H1 (cell line): ENCODE measurements at regions not wholly inside any gene's neighbourhood (a gene's known extent, or its start where the extent isn't known, plus 50 kb on each side); places are given as distances from the start of the nearest gene placed in this dataset.

ENCODE experiments used
- CTCF ChIA-PET: fragments of 300-600 bp; sonication (Branson Sonifier 250); formaldehyde crosslinking; loops from one replicate; lab custom pipeline; 2021; ENCODE audit not compliant: partially characterized antibody; lab: Charles Lee
- POLR2A ChIA-PET: fragments of 300-600 bp; sonication (Branson Sonifier 250); formaldehyde crosslinking; loops from one replicate; lab custom pipeline; 2021; ENCODE audit warnings: inconsistent platforms; ENCODE audit not compliant: partially characterized antibody; lab: Charles Lee
- DNase-seq, 2 experiments: peaks; one replicate each; pipeline versions ENCODE4 v3.0.0 to v3.0.0-alpha.2; 2010 to 2022; ENCODE audit warnings: low spot score in 2 of 2, low read depth in 1 of 2, mixed read lengths in 1 of 2
- FAIRE-seq: peaks from 2 replicates; lab custom pipeline; 2011; peaks lifted over from hg19 to GRCh38; lab: Jason Lieb, UNC
- H2AFZ ChIP-seq: 2 replicates; pipeline ENCODE4 v1.8.1; 2012; ENCODE audit warnings: low read length, inconsistent platforms
- H2AK5ac ChIP-seq: 2 replicates; pipeline ENCODE4 v1.6.1; 2013; ENCODE audit warnings: low read depth, low read length
- H2BK120ac ChIP-seq: replicated peaks from 2 replicates; pipeline ENCODE3; 2013; ENCODE audit warnings: low read depth, low read length, inconsistent platforms
- H2BK12ac ChIP-seq: 2 replicates; pipeline ENCODE4 v1.6.1; 2013; ENCODE audit warnings: low read depth, low read length
- H2BK15ac ChIP-seq: 2 replicates; pipeline ENCODE4 v1.6.1; 2013; ENCODE audit warnings: low read length
- H2BK20ac ChIP-seq: 2 replicates; pipeline ENCODE4 v1.6.1; 2013; ENCODE audit warnings: low read length
- H2BK5ac ChIP-seq: 2 replicates; pipeline ENCODE4 v1.6.1; 2013; ENCODE audit warnings: low read depth, low read length
- H3K14ac ChIP-seq: 2 replicates; pipeline ENCODE4 v1.6.1; 2013; ENCODE audit warnings: inconsistent platforms; ENCODE audit not compliant: insufficient read length
- H3K18ac ChIP-seq: 2 replicates; pipeline ENCODE4 v1.6.1; 2013; ENCODE audit warnings: low read length; ENCODE audit errors: extremely low read depth
- H3K23ac ChIP-seq: 2 replicates; pipeline ENCODE4 v1.6.1; 2013; ENCODE audit warnings: inconsistent platforms; ENCODE audit not compliant: insufficient read length
- H3K23me2 ChIP-seq: 2 replicates; pipeline ENCODE4 v1.6.1; 2013; ENCODE audit warnings: low read depth, low read length
- H3K27ac ChIP-seq: 2 replicates; pipeline ENCODE4 v1.6.1; 2011; ENCODE audit warnings: low read depth, low read length, inconsistent platforms
- H3K27me3 ChIP-seq, 4 experiments: replicated peaks in 1 of 4; 1 replicate in 1 of 4; 2 replicates in 3 of 4; pipeline versions ENCODE4 v1.6.1 to v1.8.1; 2011 to 2013; ENCODE audit warnings: low read length in 3 of 4, mild to moderate bottlenecking in 3 of 4, inconsistent platforms in 2 of 4, mixed read lengths in 2 of 4, moderate library complexity in 1 of 4; ENCODE audit not compliant: control insufficient read depth in 3 of 4, insufficient read depth in 3 of 4; ENCODE audit errors: extremely low read depth in 1 of 4
- H3K36me3 ChIP-seq, 4 experiments: 2 replicates each; pipeline versions ENCODE4 v1.6.1 to v1.8.1; 2011 to 2013; ENCODE audit warnings: mild to moderate bottlenecking in 4 of 4, low read length in 3 of 4, moderate library complexity in 2 of 4, control low read depth in 1 of 4, inconsistent platforms in 1 of 4; ENCODE audit not compliant: insufficient read depth in 4 of 4, control insufficient read depth in 2 of 4
- H3K4ac ChIP-seq: replicated peaks from 2 replicates; pipeline ENCODE3; 2013; ENCODE audit warnings: low read length, low read depth, mixed read lengths, inconsistent platforms; ENCODE audit not compliant: insufficient read length
- H3K4me1 ChIP-seq, 4 experiments: replicated peaks in 1 of 4; 1 replicate in 1 of 4; 2 replicates in 3 of 4; pipeline versions ENCODE4 v1.6.1 to v1.8.1; 2011 to 2013; ENCODE audit warnings: low read length in 3 of 4, inconsistent platforms in 2 of 4, mixed read lengths in 1 of 4; ENCODE audit not compliant: insufficient read depth in 4 of 4, control insufficient read depth in 3 of 4
- H3K4me2 ChIP-seq, 2 experiments: 2 replicates each; pipeline versions ENCODE4 v1.6.1 to v1.8.1; 2011 to 2013; ENCODE audit warnings: low read depth in 2 of 2, low read length in 2 of 2, control low read depth in 1 of 2, inconsistent platforms in 1 of 2, mild to moderate bottlenecking in 1 of 2; ENCODE audit not compliant: insufficient read depth in 1 of 2
- H3K4me3 ChIP-seq, 4 experiments: fragments of 200-600, 300-600 bp in 1 of 4; sonication (generic), shearing (Covaris generic), sonication (Bioruptor Twin) in 1 of 4; 2 replicates each; pipeline versions ENCODE4 v1.5.1 to v1.8.1; 2011 to 2016; ENCODE audit warnings: low read length in 4 of 4, low read depth in 3 of 4, control low read depth in 2 of 4, inconsistent platforms in 2 of 4, mild to moderate bottlenecking in 2 of 4, mixed read lengths in 1 of 4, moderate library complexity in 1 of 4; ENCODE audit not compliant: insufficient read depth in 2 of 4; ENCODE audit errors: extremely low read depth in 1 of 4
- H3K56ac ChIP-seq: replicated peaks from 2 replicates; pipeline ENCODE3; 2013; ENCODE audit warnings: low read depth, mild to moderate bottlenecking, mixed read lengths, low read length, inconsistent platforms; ENCODE audit not compliant: insufficient read length
- H3K79me1 ChIP-seq: 2 replicates; pipeline ENCODE4 v1.6.1; 2013; ENCODE audit warnings: low read depth, low read length, control low read depth
- H3K79me2 ChIP-seq, 2 experiments: 2 replicates each; pipeline versions ENCODE4 v1.6.1 to v1.8.1; 2012 to 2013; ENCODE audit warnings: low read length in 2 of 2, mild to moderate bottlenecking in 2 of 2, inconsistent platforms in 1 of 2; ENCODE audit not compliant: insufficient read depth in 2 of 2, control insufficient read depth in 1 of 2
- H3K9ac ChIP-seq, 4 experiments: replicated peaks in 1 of 4; 1 replicate in 1 of 4; 2 replicates in 3 of 4; pipeline versions ENCODE4 v1.6.1 to v1.8.1; 2011 to 2013; ENCODE audit warnings: low read depth in 3 of 4, low read length in 3 of 4, control low read depth in 2 of 4, mild to moderate bottlenecking in 2 of 4, moderate library complexity in 2 of 4, inconsistent platforms in 1 of 4; ENCODE audit errors: extremely low read depth in 1 of 4
- H3K9me3 ChIP-seq, 2 experiments: 2 replicates each; pipeline versions ENCODE4 v1.6.1 to v1.8.1; 2012 to 2013; ENCODE audit warnings: mild to moderate bottlenecking in 2 of 2, moderate library complexity in 2 of 2, control low read depth in 1 of 2, inconsistent platforms in 1 of 2, low read depth in 1 of 2, low read length in 1 of 2, mixed read lengths in 1 of 2; ENCODE audit not compliant: insufficient read depth in 2 of 2
- H4K20me1 ChIP-seq, 2 experiments: replicated peaks in 1 of 2; 2 replicates each; pipeline versions ENCODE3 to v1.8.1; 2011 to 2013; ENCODE audit warnings: inconsistent platforms in 2 of 2, low read length in 2 of 2, mild to moderate bottlenecking in 1 of 2; ENCODE audit not compliant: insufficient read depth in 2 of 2, control insufficient read depth in 1 of 2
- H4K5ac ChIP-seq: 2 replicates; pipeline ENCODE4 v1.6.1; 2013; ENCODE audit warnings: low read length, low read depth, mixed read lengths, inconsistent platforms; ENCODE audit not compliant: insufficient read length
- H4K8ac ChIP-seq: 2 replicates; pipeline ENCODE4 v1.8.0; 2013; ENCODE audit warnings: mild to moderate bottlenecking, moderate library complexity, low read length, inconsistent platforms; ENCODE audit not compliant: insufficient read depth; ENCODE audit errors: extremely low read depth
- H4K91ac ChIP-seq: replicated peaks from 2 replicates; pipeline ENCODE3; 2013; ENCODE audit warnings: low read length, mixed read lengths, inconsistent platforms; ENCODE audit not compliant: insufficient read length
- ATF2 ChIP-seq: IDR thresholded peaks from 2 replicates; pipeline ENCODE4 v1.6.1; 2012; ENCODE audit warnings: low read length, inconsistent platforms
- BCL11A ChIP-seq, 2 experiments: IDR thresholded peaks; one replicate each; pipeline ENCODE4 v1.6.1; 2011; ENCODE audit warnings: low read depth in 2 of 2, low read length in 2 of 2, mild to moderate bottlenecking in 2 of 2
- CEBPB ChIP-seq: IDR thresholded peaks from 2 replicates; pipeline ENCODE4 v1.6.1; 2012; ENCODE audit warnings: low read depth, low read length
- CTBP2 ChIP-seq: IDR thresholded peaks from 2 replicates; pipeline ENCODE4 v1.7.0; 2011; ENCODE audit warnings: borderline replicate concordance, mild to moderate bottlenecking, moderate library complexity, mixed read lengths, low read length; ENCODE audit not compliant: insufficient read depth, insufficient read length
- HDAC2 ChIP-seq, 2 experiments: fragments of 300-600 bp in 1 of 2; sonication (generic) in 1 of 2; IDR thresholded peaks; 2 replicates each; pipeline ENCODE4 v1.6.1; 2011 to 2012; ENCODE audit warnings: low read depth in 2 of 2, low read length in 2 of 2, mild to moderate bottlenecking in 2 of 2, moderate library complexity in 2 of 2, borderline replicate concordance in 1 of 2, inconsistent platforms in 1 of 2
- JUN ChIP-seq: IDR thresholded peaks from 2 replicates; pipeline ENCODE4 v1.6.1; 2011; ENCODE audit warnings: low read depth, mild to moderate bottlenecking, improper control_type of control experiment, low read length
- NRF1 ChIP-seq: IDR thresholded peaks from 2 replicates; pipeline ENCODE4 v1.6.1; 2011; ENCODE audit warnings: mild to moderate bottlenecking, low read depth, low read length, improper control_type of control experiment
- RFX5 ChIP-seq: IDR thresholded peaks from 2 replicates; pipeline ENCODE4 v1.6.1; 2011; ENCODE audit warnings: low read depth, low read length, improper control_type of control experiment, borderline replicate concordance
- SAP30 ChIP-seq: fragments of 300-600 bp; sonication (generic); IDR thresholded peaks from 2 replicates; pipeline ENCODE4 v1.7.1; 2012; ENCODE audit warnings: low read length, moderate library complexity, mild to moderate bottlenecking, inconsistent platforms; ENCODE audit not compliant: insufficient read depth, insufficient replicate concordance
- SP2 ChIP-seq: IDR thresholded peaks from 2 replicates; pipeline ENCODE4 v1.6.1; 2012; ENCODE audit warnings: mild to moderate bottlenecking, low read length, inconsistent platforms
- SP4 ChIP-seq: IDR thresholded peaks from 2 replicates; pipeline ENCODE4 v1.6.1; 2012; ENCODE audit warnings: low read length, inconsistent platforms
- WGBS, 2 experiments: shearing (Covaris generic) in 1 of 2; methylation state at CpG; one replicate each; pipeline versions ENCODE4 v1.1.6 to v1.1.7; 2013 to 2015; ENCODE audit warnings: low lambda C conversion rate in 2 of 2, mixed read lengths in 2 of 2, inconsistent platforms in 1 of 2, low coverage in 1 of 2, missing lambda C conversion rate in 1 of 2; ENCODE audit not compliant: insufficient replicate concordance in 2 of 2, insufficient coverage in 1 of 2, insufficient read length in 1 of 2; ENCODE audit errors: extremely low coverage in 1 of 2, missing lambda C conversion rate in 1 of 2; 5-methylcytosine and 5-hydroxymethylcytosine counted together

- no peak overlapping the region for H3K27ac ChIP-seq
- H4K20me1 ChIP-seq, result no peaks in the 10 kb centered on the region
- no peak overlapping the region for H3K4ac ChIP-seq
- CTCF ChIA-PET, result no interaction called here
- no peak overlapping the region for H3K18ac ChIP-seq
- no peak overlapping the region for H3K9ac ChIP-seq
- no peak overlapping the region for H3K4me3 ChIP-seq
- no peak overlapping the region for H3K23ac ChIP-seq
- H3K14ac ChIP-seq, result no peak overlapping the region
- H3K4me2 ChIP-seq, result no peak overlapping the region
- no peak overlapping the region for H2BK20ac ChIP-seq
- H2BK12ac ChIP-seq, result no peak overlapping the region
- H3K23me2 ChIP-seq, result no peaks in the 10 kb centered on the region
- no peak overlapping the region for H2BK15ac ChIP-seq
- no peak overlapping the region for H2AFZ ChIP-seq
- POLR2A ChIA-PET, result no interaction called here
- FAIRE-seq (no peak), DNase-seq (no peak)
- H3K79me1 ChIP-seq, result no peaks in the 10 kb centered on the region
- no peak overlapping the region for H4K5ac ChIP-seq
- no peaks in the 10 kb centered on the region; a peak in 1 of 7 replicates for H3K4me1 ChIP-seq
- peaks cover 82 to 83% of the 10 kb centered on the region in 2 experiments for H3K9me3 ChIP-seq
- H3K36me3 ChIP-seq, result no peaks in the 10 kb centered on the region; a peak in 1 of 8 replicates
- no peak overlapping the region for H2BK120ac ChIP-seq
- H2AK5ac ChIP-seq, result no peak overlapping the region
- H4K8ac ChIP-seq, result no peak overlapping the region
- 64% methylated on average over 4 of the region's 4 CpGs; no CpG with 5 or more reads in 1 of the 2 experiments for WGBS, 2 experiments
- no peaks in the 10 kb centered on the region for H3K79me2 ChIP-seq
- H4K91ac ChIP-seq, result no peak overlapping the region
- no peak overlapping the region for H2BK5ac ChIP-seq
- H3K56ac ChIP-seq, result no peak overlapping the region
- H3K27me3 ChIP-seq, result no peaks in the 10 kb centered on the region
- TF ChIP-seq SAP30 (no peak), CTBP2 (no peak), BCL11A (IDR thresholded peaks at IDR 0.05; ENCODE audit: low read depth in 2 of 2, low read length in 2 of 2) (no peak), ATF2 (no peak), NRF1 (no peak), HDAC2 (IDR thresholded peaks at IDR 0.05; ENCODE audit: borderline replicate concordance in 1 of 2, low read depth in 2 of 2, low read length in 2 of 2) (no peak), CEBPB (no peak), RFX5 (no peak), JUN (no peak), SP2 (no peak), SP4 (no peak)
Measured at GRCh38 chr6:159416891-159417560, 247.8 kb downstream of the FNDC1 start.
